Panc1 (cell line): ENCODE measurements at regions not wholly inside any gene's neighbourhood (a gene's known extent, or its start where the extent isn't known, plus 50 kb on each side); places are given as distances from the start of the nearest gene placed in this dataset.

Source experiments
- ATAC-seq: fragments of 200-7000 bp; cut with Tn5 transposase; 2 replicates; pipeline ENCODE4 v1.9.1; 2020; ENCODE audit warnings: mild to moderate bottlenecking, moderate library complexity
- BruUV-seq: library from RNA; stranded (reverse); fragments of 400-500 nt; replicated peaks from 2 replicates; lab custom pipeline; 2021; lab: Mats Ljungman, UMichigan
- CTCF ChIA-PET: fragments of 300-600 bp; sonication (Branson Sonifier 250); formaldehyde crosslinking; loops from one replicate; lab custom pipeline; 2022; ENCODE audit warnings: antibody characterized with exemption; lab: Charles Lee
- POLR2A ChIA-PET: fragments of 300-600 bp; sonication (Branson Sonifier 250); formaldehyde crosslinking; loops from one replicate; lab custom pipeline; 2022; ENCODE audit warnings: antibody characterized with exemption; lab: Charles Lee
- DNase-seq: peaks from one replicate; pipeline ENCODE4 v3.0.0-alpha.2; 2010; ENCODE audit warnings: low read depth, low spot score
- H3K27ac ChIP-seq: 2 replicates; pipeline ENCODE4 v1.5.1; 2011; ENCODE audit warnings: mild to moderate bottlenecking, low read length, inconsistent platforms
- H3K27me3 ChIP-seq: fragments of 200-500 bp; sonication (Bioruptor generic); 2 replicates; pipeline ENCODE4 v1.6.0; 2014; ENCODE audit warnings: low read length, inconsistent platforms; ENCODE audit not compliant: control insufficient read depth, insufficient read depth
- H3K36me3 ChIP-seq: fragments of 200-500 bp; sonication (Bioruptor generic); 2 replicates; pipeline ENCODE4 v1.5.1; 2014; ENCODE audit warnings: inconsistent platforms, mild to moderate bottlenecking, low read length, moderate library complexity; ENCODE audit not compliant: control insufficient read depth, insufficient read depth
- H3K4me1 ChIP-seq: 2 replicates; pipeline ENCODE4 v1.5.1; 2011; ENCODE audit warnings: inconsistent platforms, mild to moderate bottlenecking, low read length, moderate library complexity; ENCODE audit not compliant: control insufficient read depth, insufficient read depth
- H3K4me3 ChIP-seq, 2 experiments: 2 replicates each; pipeline ENCODE4 v1.5.1; 2011 to 2012; ENCODE audit warnings: low read depth in 2 of 2, low read length in 2 of 2, mild to moderate bottlenecking in 2 of 2, inconsistent platforms in 1 of 2, moderate library complexity in 1 of 2
- H3K9me3 ChIP-seq: fragments of 200-500 bp; sonication (Bioruptor generic); 2 replicates; pipeline ENCODE4 v1.5.1; 2014; ENCODE audit warnings: low read depth, mild to moderate bottlenecking, inconsistent platforms, low read length, moderate library complexity; ENCODE audit not compliant: control insufficient read depth, insufficient read depth
- POLR2AphosphoS5 ChIP-seq: IDR thresholded peaks from 2 replicates; pipeline ENCODE4 v1.6.1; 2012; ENCODE audit warnings: mild to moderate bottlenecking, low read depth, low read length, moderate library complexity
- REST ChIP-seq, 2 experiments: IDR thresholded peaks; 2 replicates each; pipeline ENCODE4 v1.6.1; 2011 to 2012; ENCODE audit warnings: low read depth in 2 of 2, control low read depth in 1 of 2, low read length in 1 of 2, mild to moderate bottlenecking in 1 of 2, moderate library complexity in 1 of 2; ENCODE audit not compliant: insufficient read depth in 1 of 2
- SIN3A ChIP-seq: IDR thresholded peaks from 2 replicates; pipeline ENCODE4 v1.6.1; 2012; ENCODE audit warnings: low read depth, mild to moderate bottlenecking, low read length, moderate library complexity, borderline replicate concordance; ENCODE audit not compliant: insufficient read depth
- TCF7L2 ChIP-seq: IDR thresholded peaks from 2 replicates; pipeline ENCODE4 v1.6.1; 2011; ENCODE audit warnings: mild to moderate bottlenecking, low read depth, low read length, inconsistent platforms
- in situ Hi-C: cut with HindIII; loops from 2 replicates; pipeline ENCODE4 v1.10.0; 2016; ENCODE audit warnings: low sequenced_read_pairs, low pct_unique_long_range_greater_than_20kb
- intact Hi-C: fragments of 100-400 bp; cut with micrococcal nuclease; formaldehyde crosslinking; loops from one replicate; pipeline ENCODE4 v1.10.0; 2022; ENCODE audit not compliant: unreplicated experiment
- TF ChIP-seq, protein P1 (sequence below): fragments of 450-650 bp; IDR thresholded peaks from 2 replicates; pipeline ENCODE4 v1.5.1; 2017; ENCODE audit warnings: mild to moderate bottlenecking

- no peak overlapping the region for H3K27ac ChIP-seq
Measured at GRCh38 chr6:23305325-23305943, 736.1 kb downstream of the HDGFL1 start.

DNA sequence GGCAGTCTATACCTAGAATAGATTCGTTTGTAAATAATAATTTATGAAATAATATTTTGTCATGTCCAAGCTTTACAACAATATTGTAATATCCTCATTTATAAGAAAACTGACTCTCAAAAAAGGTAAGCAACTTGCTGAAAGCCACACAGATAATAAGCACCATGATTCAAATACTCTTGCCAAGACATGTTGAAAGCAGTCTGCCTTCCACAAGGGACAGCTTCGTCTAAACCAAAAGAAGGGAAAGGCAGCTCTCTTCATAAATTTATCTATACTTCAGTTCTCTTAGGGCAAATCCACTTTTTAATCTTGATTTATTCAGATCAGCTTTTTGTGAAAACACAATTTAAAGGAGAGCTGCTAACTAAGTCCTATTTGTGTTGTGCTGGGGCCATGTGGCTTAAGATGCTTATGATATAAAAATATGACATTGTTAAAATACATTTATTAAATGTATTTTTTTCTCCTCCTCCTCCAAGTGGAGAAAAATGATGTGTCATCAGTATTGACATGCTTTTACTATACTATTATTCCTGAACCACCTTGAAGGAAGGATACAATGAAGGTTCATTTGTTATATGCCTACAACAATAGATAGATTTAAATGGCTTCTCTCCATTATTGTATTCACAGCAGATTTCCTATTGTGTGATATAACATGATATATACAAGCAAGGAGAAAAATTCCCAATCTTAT lies 737.0 kb downstream of the HDGFL1 start:
- DNase-seq (no peak), ATAC-seq (no peak)
- Histone ChIP-seq H3K4me3 (no peak overlapping the region), H3K4me1 (no peaks in the 10 kb centered on the region), H3K36me3 (no peaks in the 10 kb centered on the region), H3K27ac (no peak overlapping the region), H3K9me3 (no peaks in the 10 kb centered on the region), H3K27me3 (no peaks in the 10 kb centered on the region)
- ChIA-PET POLR2A (no interaction called here), CTCF (no interaction called here)
- no TSS peak for BruUV-seq
- intact Hi-C loops (no loop called here), in situ Hi-C loops (no loop called here)
- TF ChIP-seq REST (IDR thresholded peaks at IDR 0.05; ENCODE audit: insufficient read depth in 1 of 2, low read depth in 2 of 2, low read length in 1 of 2) (no peak), TCF7L2 (no peak), SIN3A (no peak), POLR2AphosphoS5 (no peak)
- TF ChIP-seq, protein P1, sequence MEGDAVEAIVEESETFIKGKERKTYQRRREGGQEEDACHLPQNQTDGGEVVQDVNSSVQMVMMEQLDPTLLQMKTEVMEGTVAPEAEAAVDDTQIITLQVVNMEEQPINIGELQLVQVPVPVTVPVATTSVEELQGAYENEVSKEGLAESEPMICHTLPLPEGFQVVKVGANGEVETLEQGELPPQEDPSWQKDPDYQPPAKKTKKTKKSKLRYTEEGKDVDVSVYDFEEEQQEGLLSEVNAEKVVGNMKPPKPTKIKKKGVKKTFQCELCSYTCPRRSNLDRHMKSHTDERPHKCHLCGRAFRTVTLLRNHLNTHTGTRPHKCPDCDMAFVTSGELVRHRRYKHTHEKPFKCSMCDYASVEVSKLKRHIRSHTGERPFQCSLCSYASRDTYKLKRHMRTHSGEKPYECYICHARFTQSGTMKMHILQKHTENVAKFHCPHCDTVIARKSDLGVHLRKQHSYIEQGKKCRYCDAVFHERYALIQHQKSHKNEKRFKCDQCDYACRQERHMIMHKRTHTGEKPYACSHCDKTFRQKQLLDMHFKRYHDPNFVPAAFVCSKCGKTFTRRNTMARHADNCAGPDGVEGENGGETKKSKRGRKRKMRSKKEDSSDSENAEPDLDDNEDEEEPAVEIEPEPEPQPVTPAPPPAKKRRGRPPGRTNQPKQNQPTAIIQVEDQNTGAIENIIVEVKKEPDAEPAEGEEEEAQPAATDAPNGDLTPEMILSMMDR: no peak

More at GRCh38 chr6:23305325-23305943, 736.1 kb downstream of the HDGFL1 start:
- no TSS peak for BruUV-seq
- H3K4me1 ChIP-seq: no peaks in the 10 kb centered on the region
- intact Hi-C loops (no loop called here), in situ Hi-C loops (no loop called here)
- no peak for TF ChIP-seq TCF7L2
- ATAC-seq (no peak), DNase-seq (no peak)
- no peak overlapping the region for H3K4me3 ChIP-seq
- no peaks in the 10 kb centered on the region for H3K9me3 ChIP-seq
- POLR2A ChIA-PET: no interaction called here
- no peaks in the 10 kb centered on the region for H3K36me3 ChIP-seq
- H3K27me3 ChIP-seq: no peaks in the 10 kb centered on the region
- CTCF ChIA-PET: no interaction called here

DNA sequence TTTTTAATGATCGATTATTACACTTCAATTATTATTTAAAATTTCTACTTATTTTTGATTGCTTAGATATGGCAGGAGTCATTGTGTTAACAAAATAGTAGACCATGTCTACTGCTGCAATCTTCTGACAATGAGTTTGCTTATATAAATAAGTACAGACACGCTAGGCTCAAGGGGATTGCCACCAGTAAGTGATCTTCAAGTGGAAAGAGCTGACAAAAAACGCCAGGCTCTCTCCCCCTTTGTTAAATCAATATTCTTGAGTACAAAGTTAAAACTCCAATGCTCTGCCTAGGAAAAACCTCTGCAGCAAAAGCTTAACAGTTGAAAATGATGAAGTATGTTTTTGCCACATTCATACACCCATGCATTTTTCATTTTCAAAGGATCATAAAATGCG lies 738.1 kb downstream of the HDGFL1 start:
- CTCF ChIA-PET: no interaction called here

More for the DNA sequence above, 738.1 kb downstream of the HDGFL1 start:
- no peaks in the 10 kb centered on the region for H3K4me1 ChIP-seq
- ATAC-seq (no peak), DNase-seq (no peak)
- H3K9me3 ChIP-seq: no peaks in the 10 kb centered on the region
- in situ Hi-C loops (no loop called here), intact Hi-C loops (no loop called here)
- H3K4me3 ChIP-seq: no peak overlapping the region
- no TSS peak for BruUV-seq
- TF ChIP-seq POLR2AphosphoS5 (no peak), SIN3A (no peak), REST (IDR thresholded peaks at IDR 0.05; ENCODE audit: insufficient read depth in 1 of 2, low read depth in 2 of 2, low read length in 1 of 2) (no peak), TCF7L2 (no peak)
- TF ChIP-seq, protein P1: no peak
- POLR2A ChIA-PET: no interaction called here
- H3K36me3 ChIP-seq: no peaks in the 10 kb centered on the region
- H3K27ac ChIP-seq: no peak overlapping the region
- no peaks in the 10 kb centered on the region for H3K27me3 ChIP-seq
